ENCODE measurements at regions not wholly inside any gene's neighbourhood (a gene's known extent, or its start where the extent isn't known, plus 50 kb on each side); places are given as distances from the start of the nearest gene placed in this dataset.

GRCh38 chr2:177327009-177327408 is 62.5 kb upstream of the NFE2L2 start:
- no peaks in the 10 kb centered on the region for H3K27me3 ChIP-seq (ENCODE audit: control insufficient read depth in 3 of 3, insufficient read depth in 3 of 3, low read length in 2 of 3)
- 31 to 59% methylated on average over 1 of the region's 1 CpG for WGBS, 2 donors

DNA sequence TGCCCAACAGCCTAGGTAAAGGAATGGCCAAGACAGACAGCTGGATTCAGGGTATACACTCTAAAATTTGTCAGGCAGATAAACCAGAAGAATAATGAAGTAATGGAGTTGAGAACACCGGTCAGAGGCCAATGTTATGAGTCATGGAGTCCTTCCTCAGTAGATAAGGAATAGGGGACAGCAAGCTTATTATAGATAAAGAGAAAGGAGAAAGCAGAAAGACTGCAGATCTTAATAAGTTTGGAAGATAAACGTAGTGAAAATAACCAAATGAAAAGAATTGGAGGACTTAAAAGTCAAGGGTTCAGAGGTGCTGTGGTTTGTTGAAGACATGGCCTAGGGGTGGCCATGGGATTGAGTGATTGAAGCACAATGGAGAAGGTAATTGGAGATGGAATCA is 63.5 kb upstream of the NFE2L2 start:
- TF ChIP-seq, protein P1, sequence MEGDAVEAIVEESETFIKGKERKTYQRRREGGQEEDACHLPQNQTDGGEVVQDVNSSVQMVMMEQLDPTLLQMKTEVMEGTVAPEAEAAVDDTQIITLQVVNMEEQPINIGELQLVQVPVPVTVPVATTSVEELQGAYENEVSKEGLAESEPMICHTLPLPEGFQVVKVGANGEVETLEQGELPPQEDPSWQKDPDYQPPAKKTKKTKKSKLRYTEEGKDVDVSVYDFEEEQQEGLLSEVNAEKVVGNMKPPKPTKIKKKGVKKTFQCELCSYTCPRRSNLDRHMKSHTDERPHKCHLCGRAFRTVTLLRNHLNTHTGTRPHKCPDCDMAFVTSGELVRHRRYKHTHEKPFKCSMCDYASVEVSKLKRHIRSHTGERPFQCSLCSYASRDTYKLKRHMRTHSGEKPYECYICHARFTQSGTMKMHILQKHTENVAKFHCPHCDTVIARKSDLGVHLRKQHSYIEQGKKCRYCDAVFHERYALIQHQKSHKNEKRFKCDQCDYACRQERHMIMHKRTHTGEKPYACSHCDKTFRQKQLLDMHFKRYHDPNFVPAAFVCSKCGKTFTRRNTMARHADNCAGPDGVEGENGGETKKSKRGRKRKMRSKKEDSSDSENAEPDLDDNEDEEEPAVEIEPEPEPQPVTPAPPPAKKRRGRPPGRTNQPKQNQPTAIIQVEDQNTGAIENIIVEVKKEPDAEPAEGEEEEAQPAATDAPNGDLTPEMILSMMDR (IDR thresholded peaks at IDR 0.05; ENCODE audit: control extremely low read depth, extremely low read depth) = no peak
- no peaks in the 10 kb centered on the region for H3K27me3 ChIP-seq (ENCODE audit: control insufficient read depth in 3 of 3, insufficient read depth in 3 of 3, low read length in 2 of 3)
- H3K9me3 ChIP-seq (ENCODE audit: control insufficient read depth in 4 of 4, insufficient read depth in 3 of 4, low read length in 3 of 4) = no peaks in the 10 kb centered on the region
- no peak overlapping the region for H3K4me3 ChIP-seq
- WGBS, 2 donors = 73 to 83% methylated on average over 2 of the region's 2 CpGs
- DNase-seq = no peak
- no peak for ATAC-seq (ENCODE audit: insufficient read depth, low FRiP score)
- H3K4me1 ChIP-seq (ENCODE audit: control insufficient read depth in 5 of 5, insufficient read depth in 5 of 5, low read length in 5 of 5) = peaks cover 0 to 5% (median 0%) of the 10 kb centered on the region in 5 donors
- H3K27ac ChIP-seq (ENCODE audit: low read depth in 1 of 2, low read length in 1 of 2) = no peak overlapping the region
- no peak overlapping the region for H3K9ac ChIP-seq (ENCODE audit: insufficient read depth in 1 of 2, low read length in 2 of 2)
- H3K36me3 ChIP-seq (ENCODE audit: control insufficient read depth in 4 of 4, insufficient read depth in 4 of 4, low read length in 4 of 4) = peaks cover 0 to 1% (median 0%) of the 10 kb centered on the region in 4 donors

More at GRCh38 chr2:177327009-177327408, 62.5 kb upstream of the NFE2L2 start:
- H3K4me1 ChIP-seq (ENCODE audit: control insufficient read depth in 5 of 5, insufficient read depth in 5 of 5, low read length in 5 of 5) = peaks cover 0 to 4% (median 0%) of the 10 kb centered on the region in 5 donors
- ATAC-seq (ENCODE audit: insufficient read depth, low FRiP score) (no peak), DNase-seq (no peak)
- H3K36me3 ChIP-seq (ENCODE audit: control insufficient read depth in 4 of 4, insufficient read depth in 4 of 4, low read length in 4 of 4) = peaks cover 0 to 4% (median 1%) of the 10 kb centered on the region in 4 donors
- H3K9ac ChIP-seq (ENCODE audit: insufficient read depth in 1 of 2, low read length in 2 of 2) = no peak overlapping the region
- TF ChIP-seq, protein P1 (IDR thresholded peaks at IDR 0.05; ENCODE audit: control extremely low read depth, extremely low read depth) = no peak
- H3K27ac ChIP-seq (ENCODE audit: low read depth in 1 of 2, low read length in 1 of 2) = no peak overlapping the region
- no peak overlapping the region for H3K4me3 ChIP-seq
- no peaks in the 10 kb centered on the region for H3K9me3 ChIP-seq (ENCODE audit: control insufficient read depth in 4 of 4, insufficient read depth in 3 of 4, low read length in 3 of 4)

GRCh38 chr2:177329064-177329463 is 63.5 kb upstream of the AGPS start:
- 75 to 83% methylated on average over 4 of the region's 4 CpGs for WGBS, 2 donors
- no peak for ATAC-seq (ENCODE audit: insufficient read depth, low FRiP score)
- H3K27ac ChIP-seq (ENCODE audit: low read depth in 1 of 2, low read length in 1 of 2) = no peak overlapping the region
- no peaks in the 10 kb centered on the region for H3K9me3 ChIP-seq (ENCODE audit: control insufficient read depth in 4 of 4, insufficient read depth in 3 of 4, low read length in 3 of 4)
- no peaks in the 10 kb centered on the region for H3K27me3 ChIP-seq (ENCODE audit: control insufficient read depth in 3 of 3, insufficient read depth in 3 of 3, low read length in 2 of 3)
- TF ChIP-seq, protein P1 (IDR thresholded peaks at IDR 0.05; ENCODE audit: control extremely low read depth, extremely low read depth) = no peak
- H3K36me3 ChIP-seq (ENCODE audit: control insufficient read depth in 4 of 4, insufficient read depth in 4 of 4, low read length in 4 of 4) = no peaks in the 10 kb centered on the region
- H3K4me3 ChIP-seq = no peak overlapping the region
- DNase-seq = no peak
- H3K9ac ChIP-seq (ENCODE audit: insufficient read depth in 1 of 2, low read length in 2 of 2) = no peak overlapping the region
- H3K4me1 ChIP-seq (ENCODE audit: control insufficient read depth in 5 of 5, insufficient read depth in 5 of 5, low read length in 5 of 5) = peaks cover 0 to 5% (median 0%) of the 10 kb centered on the region in 5 donors

GRCh38 chr2:177331466-177331997 is 61.0 kb upstream of the AGPS start:
- Histone ChIP-seq H3K9ac (ENCODE audit: insufficient read depth in 1 of 2, low read length in 2 of 2) (peak overlapping the region in 1 of 2 donors; percentile 73), H3K27me3 (ENCODE audit: control insufficient read depth in 3 of 3, insufficient read depth in 3 of 3, low read length in 2 of 3) (no peaks in the 10 kb centered on the region), H3K9me3 (ENCODE audit: control insufficient read depth in 4 of 4, insufficient read depth in 3 of 4, low read length in 3 of 4) (no peaks in the 10 kb centered on the region), H3K27ac (ENCODE audit: low read depth in 1 of 2, low read length in 1 of 2) (no peak overlapping the region), H3K36me3 (ENCODE audit: control insufficient read depth in 4 of 4, insufficient read depth in 4 of 4, low read length in 4 of 4) (no peaks in the 10 kb centered on the region), H3K4me1 (ENCODE audit: control insufficient read depth in 5 of 5, insufficient read depth in 5 of 5, low read length in 5 of 5) (peaks cover 0 to 5% (median 0%) of the 10 kb centered on the region in 5 donors), H3K4me3 (no peak overlapping the region)
- TF ChIP-seq, protein P1 (IDR thresholded peaks at IDR 0.05; ENCODE audit: control extremely low read depth, extremely low read depth) = no peak
- DNase-seq = no peak
- ATAC-seq (ENCODE audit: insufficient read depth, low FRiP score) = no peak
- 86 to 96% methylated on average over 7 of the region's 7 CpGs for WGBS, 2 donors
